ENCODE measurements at regions not wholly inside any gene's neighbourhood (a gene's known extent, or its start where the extent isn't known, plus 50 kb on each side); places are given as distances from the start of the nearest gene placed in this dataset.

DNA sequence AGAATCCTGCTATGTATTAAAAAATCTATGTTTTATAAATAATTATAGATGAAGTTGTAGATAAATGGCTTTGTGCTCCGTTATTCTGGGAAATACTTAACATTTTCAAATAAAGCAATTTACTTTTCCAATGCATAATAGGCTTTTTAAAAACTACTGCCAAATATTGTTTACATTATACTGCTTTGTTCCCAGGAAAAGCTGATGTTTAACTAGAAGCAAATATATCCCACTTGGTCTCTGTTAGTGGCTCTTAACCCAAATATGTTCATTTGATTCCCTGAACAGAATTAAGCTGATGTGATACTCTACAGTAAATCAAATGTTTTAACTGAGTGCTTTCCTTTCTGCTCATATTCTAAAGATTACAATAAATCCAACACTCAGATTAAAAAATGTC lies 326.3 kb downstream of the SLCO4C1 start:
- Histone ChIP-seq H3F3A (replicated peaks; ENCODE audit: insufficient read depth) (no peaks in the 10 kb centered on the region), H3K27me3 (ENCODE audit: insufficient read depth) (no peaks in the 10 kb centered on the region), H3K9me3 (no peaks in the 10 kb centered on the region), H3K9me2 (no peaks in the 10 kb centered on the region), H3K4me3 (ENCODE audit: low read depth in 2 of 2, low read length in 1 of 2) (no peak overlapping the region), H3K27ac (ENCODE audit: low read depth in 2 of 2, low read length in 1 of 2) (no peak overlapping the region), H2AFZ (ENCODE audit: low read depth) (no peak overlapping the region), H3K9ac (no peak overlapping the region), H3K4me1 (ENCODE audit: control insufficient read depth in 1 of 2, insufficient read depth in 2 of 2, low read depth in 1 of 2, low read length in 1 of 2) (no peaks in the 10 kb centered on the region), H3K79me2 (ENCODE audit: insufficient read depth) (no peaks in the 10 kb centered on the region), H3K4me2 (no peak overlapping the region), H3K36me3 (replicated peaks in 1 of 2; ENCODE audit: control insufficient read depth in 1 of 2, insufficient read depth in 2 of 2, low read length in 1 of 2) (no peaks in the 10 kb centered on the region), H4K20me1 (ENCODE audit: insufficient read depth) (no peaks in the 10 kb centered on the region)
- POLR2A ChIA-PET: no interaction called here
- CTCF ChIA-PET: interaction anchor here (1.8 to 2.7 kb wide), 2 partner anchors 8 to 27 kb away, joined by 8 to 11 read pairs; no protein-coding TSS in a partner anchor
- no peak for TF ChIP-seq RXRA (IDR thresholded peaks at IDR 0.05; ENCODE audit: borderline replicate concordance, low read depth)
- TF ChIP-seq GATA2 (CRISPR knock-in tag; IDR thresholded peaks at IDR 0.05): no peak
- TF ChIP-seq, protein P1, sequence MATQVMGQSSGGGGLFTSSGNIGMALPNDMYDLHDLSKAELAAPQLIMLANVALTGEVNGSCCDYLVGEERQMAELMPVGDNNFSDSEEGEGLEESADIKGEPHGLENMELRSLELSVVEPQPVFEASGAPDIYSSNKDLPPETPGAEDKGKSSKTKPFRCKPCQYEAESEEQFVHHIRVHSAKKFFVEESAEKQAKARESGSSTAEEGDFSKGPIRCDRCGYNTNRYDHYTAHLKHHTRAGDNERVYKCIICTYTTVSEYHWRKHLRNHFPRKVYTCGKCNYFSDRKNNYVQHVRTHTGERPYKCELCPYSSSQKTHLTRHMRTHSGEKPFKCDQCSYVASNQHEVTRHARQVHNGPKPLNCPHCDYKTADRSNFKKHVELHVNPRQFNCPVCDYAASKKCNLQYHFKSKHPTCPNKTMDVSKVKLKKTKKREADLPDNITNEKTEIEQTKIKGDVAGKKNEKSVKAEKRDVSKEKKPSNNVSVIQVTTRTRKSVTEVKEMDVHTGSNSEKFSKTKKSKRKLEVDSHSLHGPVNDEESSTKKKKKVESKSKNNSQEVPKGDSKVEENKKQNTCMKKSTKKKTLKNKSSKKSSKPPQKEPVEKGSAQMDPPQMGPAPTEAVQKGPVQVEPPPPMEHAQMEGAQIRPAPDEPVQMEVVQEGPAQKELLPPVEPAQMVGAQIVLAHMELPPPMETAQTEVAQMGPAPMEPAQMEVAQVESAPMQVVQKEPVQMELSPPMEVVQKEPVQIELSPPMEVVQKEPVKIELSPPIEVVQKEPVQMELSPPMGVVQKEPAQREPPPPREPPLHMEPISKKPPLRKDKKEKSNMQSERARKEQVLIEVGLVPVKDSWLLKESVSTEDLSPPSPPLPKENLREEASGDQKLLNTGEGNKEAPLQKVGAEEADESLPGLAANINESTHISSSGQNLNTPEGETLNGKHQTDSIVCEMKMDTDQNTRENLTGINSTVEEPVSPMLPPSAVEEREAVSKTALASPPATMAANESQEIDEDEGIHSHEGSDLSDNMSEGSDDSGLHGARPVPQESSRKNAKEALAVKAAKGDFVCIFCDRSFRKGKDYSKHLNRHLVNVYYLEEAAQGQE (IDR thresholded peaks at IDR 0.05; ENCODE audit: low read depth, low read length): no peak
- TF ChIP-seq EZH2phosphoT487 (IDR thresholded peaks at IDR 0.05; ENCODE audit: borderline replicate concordance, low read depth): no peak
- TF ChIP-seq, protein P2, sequence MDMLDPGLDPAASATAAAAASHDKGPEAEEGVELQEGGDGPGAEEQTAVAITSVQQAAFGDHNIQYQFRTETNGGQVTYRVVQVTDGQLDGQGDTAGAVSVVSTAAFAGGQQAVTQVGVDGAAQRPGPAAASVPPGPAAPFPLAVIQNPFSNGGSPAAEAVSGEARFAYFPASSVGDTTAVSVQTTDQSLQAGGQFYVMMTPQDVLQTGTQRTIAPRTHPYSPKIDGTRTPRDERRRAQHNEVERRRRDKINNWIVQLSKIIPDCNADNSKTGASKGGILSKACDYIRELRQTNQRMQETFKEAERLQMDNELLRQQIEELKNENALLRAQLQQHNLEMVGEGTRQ (IDR thresholded peaks at IDR 0.05; ENCODE audit: borderline replicate concordance, low read depth, low read length): no peak
- TF ChIP-seq, protein P3, sequence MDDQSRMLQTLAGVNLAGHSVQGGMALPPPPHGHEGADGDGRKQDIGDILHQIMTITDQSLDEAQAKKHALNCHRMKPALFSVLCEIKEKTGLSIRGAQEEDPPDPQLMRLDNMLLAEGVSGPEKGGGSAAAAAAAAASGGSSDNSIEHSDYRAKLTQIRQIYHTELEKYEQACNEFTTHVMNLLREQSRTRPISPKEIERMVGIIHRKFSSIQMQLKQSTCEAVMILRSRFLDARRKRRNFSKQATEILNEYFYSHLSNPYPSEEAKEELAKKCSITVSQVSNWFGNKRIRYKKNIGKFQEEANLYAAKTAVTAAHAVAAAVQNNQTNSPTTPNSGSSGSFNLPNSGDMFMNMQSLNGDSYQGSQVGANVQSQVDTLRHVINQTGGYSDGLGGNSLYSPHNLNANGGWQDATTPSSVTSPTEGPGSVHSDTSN (IDR thresholded peaks at IDR 0.05): no peak
- TF ChIP-seq, protein P4, sequence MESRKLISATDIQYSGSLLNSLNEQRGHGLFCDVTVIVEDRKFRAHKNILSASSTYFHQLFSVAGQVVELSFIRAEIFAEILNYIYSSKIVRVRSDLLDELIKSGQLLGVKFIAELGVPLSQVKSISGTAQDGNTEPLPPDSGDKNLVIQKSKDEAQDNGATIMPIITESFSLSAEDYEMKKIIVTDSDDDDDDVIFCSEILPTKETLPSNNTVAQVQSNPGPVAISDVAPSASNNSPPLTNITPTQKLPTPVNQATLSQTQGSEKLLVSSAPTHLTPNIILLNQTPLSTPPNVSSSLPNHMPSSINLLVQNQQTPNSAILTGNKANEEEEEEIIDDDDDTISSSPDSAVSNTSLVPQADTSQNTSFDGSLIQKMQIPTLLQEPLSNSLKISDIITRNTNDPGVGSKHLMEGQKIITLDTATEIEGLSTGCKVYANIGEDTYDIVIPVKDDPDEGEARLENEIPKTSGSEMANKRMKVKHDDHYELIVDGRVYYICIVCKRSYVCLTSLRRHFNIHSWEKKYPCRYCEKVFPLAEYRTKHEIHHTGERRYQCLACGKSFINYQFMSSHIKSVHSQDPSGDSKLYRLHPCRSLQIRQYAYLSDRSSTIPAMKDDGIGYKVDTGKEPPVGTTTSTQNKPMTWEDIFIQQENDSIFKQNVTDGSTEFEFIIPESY (IDR thresholded peaks at IDR 0.05; ENCODE audit: borderline replicate concordance, low read depth): no peak
- no peak for TF ChIP-seq EP300 (IDR thresholded peaks at IDR 0.05; ENCODE audit: borderline replicate concordance in 1 of 2, low read depth in 1 of 2, low read length in 1 of 2)
- TF ChIP-seq, protein P5, sequence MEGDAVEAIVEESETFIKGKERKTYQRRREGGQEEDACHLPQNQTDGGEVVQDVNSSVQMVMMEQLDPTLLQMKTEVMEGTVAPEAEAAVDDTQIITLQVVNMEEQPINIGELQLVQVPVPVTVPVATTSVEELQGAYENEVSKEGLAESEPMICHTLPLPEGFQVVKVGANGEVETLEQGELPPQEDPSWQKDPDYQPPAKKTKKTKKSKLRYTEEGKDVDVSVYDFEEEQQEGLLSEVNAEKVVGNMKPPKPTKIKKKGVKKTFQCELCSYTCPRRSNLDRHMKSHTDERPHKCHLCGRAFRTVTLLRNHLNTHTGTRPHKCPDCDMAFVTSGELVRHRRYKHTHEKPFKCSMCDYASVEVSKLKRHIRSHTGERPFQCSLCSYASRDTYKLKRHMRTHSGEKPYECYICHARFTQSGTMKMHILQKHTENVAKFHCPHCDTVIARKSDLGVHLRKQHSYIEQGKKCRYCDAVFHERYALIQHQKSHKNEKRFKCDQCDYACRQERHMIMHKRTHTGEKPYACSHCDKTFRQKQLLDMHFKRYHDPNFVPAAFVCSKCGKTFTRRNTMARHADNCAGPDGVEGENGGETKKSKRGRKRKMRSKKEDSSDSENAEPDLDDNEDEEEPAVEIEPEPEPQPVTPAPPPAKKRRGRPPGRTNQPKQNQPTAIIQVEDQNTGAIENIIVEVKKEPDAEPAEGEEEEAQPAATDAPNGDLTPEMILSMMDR (IDR thresholded peaks at IDR 0.05): no peak
- TF ChIP-seq SMC3 (IDR thresholded peaks at IDR 0.05; ENCODE audit: low read depth, low read length): no peak
- TF ChIP-seq SIN3A (IDR thresholded peaks at IDR 0.05; ENCODE audit: borderline replicate concordance, low read depth, low read length): no peak
- no peak for TF ChIP-seq TEAD4 (IDR thresholded peaks at IDR 0.05; ENCODE audit: borderline replicate concordance, insufficient read depth)
- no peak for TF ChIP-seq NFIC (IDR thresholded peaks at IDR 0.05; ENCODE audit: borderline replicate concordance)
- TF ChIP-seq RFX5 (IDR thresholded peaks at IDR 0.05; ENCODE audit: low read length): no peak
- TF ChIP-seq, protein P6, sequence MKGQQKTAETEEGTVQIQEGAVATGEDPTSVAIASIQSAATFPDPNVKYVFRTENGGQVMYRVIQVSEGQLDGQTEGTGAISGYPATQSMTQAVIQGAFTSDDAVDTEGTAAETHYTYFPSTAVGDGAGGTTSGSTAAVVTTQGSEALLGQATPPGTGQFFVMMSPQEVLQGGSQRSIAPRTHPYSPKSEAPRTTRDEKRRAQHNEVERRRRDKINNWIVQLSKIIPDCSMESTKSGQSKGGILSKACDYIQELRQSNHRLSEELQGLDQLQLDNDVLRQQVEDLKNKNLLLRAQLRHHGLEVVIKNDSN (IDR thresholded peaks at IDR 0.05; ENCODE audit: borderline replicate concordance, low read depth): no peak
- no peak for TF ChIP-seq JUND (IDR thresholded peaks at IDR 0.05)
- 20% methylated on average over 1 of the region's 1 CpG for WGBS (ENCODE audit: low lambda C conversion rate)
- no peak for DNase-seq

Measured in SK-N-SH (cell line).